ENCODE measurements at regions not wholly inside any gene's neighbourhood (a gene's known extent, or its start where the extent isn't known, plus 50 kb on each side); places are given as distances from the start of the nearest gene placed in this dataset.

DNA sequence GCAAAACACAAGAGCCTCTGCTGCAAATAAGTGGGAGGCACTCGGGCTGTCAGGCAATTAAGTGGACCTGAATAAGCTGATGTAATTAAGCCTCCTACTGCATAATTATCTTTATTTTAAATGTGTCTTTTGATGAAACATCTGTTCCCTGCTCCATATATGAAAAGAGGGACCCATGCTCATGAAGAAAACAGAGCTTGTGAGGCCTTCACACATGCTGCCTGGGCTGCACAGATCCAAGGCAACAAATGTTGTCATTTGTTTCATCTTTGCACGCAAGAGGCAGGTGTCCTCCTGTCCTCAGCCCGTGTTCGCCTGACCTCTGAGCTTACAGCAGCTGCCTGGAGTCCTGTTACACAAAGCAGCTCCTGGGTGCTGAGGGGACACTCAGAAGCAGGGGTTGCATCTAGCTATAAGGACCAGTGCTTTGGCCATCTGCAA lies 381.1 kb downstream of the ZNF608 start:
- DNase-seq (ENCODE audit: extremely low spot score, insufficient read length, low read depth) (no peak), FAIRE-seq (no peak)

GRCh38 chr5:124355928-124356327 lies 390.5 kb downstream of the ZNF608 start:
- FAIRE-seq (no peak), DNase-seq (ENCODE audit: extremely low spot score, insufficient read length, low read depth) (no peak)

DNA sequence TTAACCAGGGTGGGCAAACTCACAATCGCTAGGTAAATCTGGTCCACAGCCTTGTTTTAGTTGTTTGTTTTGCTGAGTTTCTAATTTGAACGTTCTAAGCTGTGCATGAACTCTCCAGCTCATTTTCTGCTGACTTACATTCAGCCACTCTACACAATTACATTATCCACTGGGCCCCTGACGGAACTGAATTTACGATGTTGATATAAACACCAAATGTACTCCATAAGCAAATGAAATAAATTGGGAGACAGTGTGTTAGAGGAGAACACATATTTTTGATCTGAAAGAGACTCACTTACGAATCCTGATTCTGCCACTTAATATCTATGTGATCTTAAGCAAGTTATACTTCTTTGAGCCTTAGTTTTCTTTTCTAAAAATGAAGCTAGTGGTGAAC lies 393.4 kb downstream of the ZNF608 start:
- DNase-seq (ENCODE audit: extremely low spot score, insufficient read length, low read depth) (no peak), FAIRE-seq (no peak)

DNA sequence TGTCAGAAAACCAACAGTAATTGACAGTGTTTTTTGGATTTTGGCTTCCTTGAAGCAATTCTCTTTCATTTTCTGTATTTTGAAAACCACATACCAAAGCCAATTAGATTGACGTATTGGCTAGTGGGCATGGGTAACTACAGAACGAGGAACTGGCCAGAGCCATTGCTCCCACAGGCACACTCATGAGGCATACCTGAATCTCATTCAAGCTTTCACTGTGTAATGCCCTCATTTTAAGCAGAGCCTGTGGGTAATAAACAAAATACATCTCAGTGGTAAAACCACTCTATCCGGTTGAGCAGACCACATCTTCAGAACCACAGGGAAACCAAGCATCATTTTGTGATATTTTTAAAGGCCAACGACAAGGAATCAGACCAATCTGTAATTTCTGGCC lies 394.1 kb downstream of the ZNF608 start:
- DNase-seq (ENCODE audit: extremely low spot score, insufficient read length, low read depth): no peak
- FAIRE-seq: no peak

- FAIRE-seq (no peak), DNase-seq (ENCODE audit: extremely low spot score, insufficient read length, low read depth) (no peak)
Measured at GRCh38 chr5:124349931-124350330, 396.5 kb downstream of the ZNF608 start.

DNA sequence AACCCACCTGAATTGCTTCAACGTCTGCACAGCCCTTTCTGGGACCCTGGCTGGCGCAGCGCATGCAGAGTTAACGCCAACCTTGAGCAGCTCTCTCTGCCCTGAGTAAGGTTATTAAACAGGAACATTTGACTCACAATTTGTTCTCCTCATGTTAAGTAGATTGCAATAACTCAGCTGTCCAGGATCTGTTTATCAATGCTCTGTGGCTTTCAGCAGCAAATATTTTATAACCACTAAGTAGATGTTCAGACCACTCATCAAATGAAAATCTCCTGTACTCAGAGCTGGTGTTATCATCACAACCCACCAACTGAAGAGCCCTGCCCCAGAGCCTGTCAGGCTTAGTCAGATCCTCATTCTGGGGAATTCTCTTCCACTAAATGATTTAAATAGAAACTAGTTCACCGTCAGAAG lies 403.0 kb downstream of the ZNF608 start:
- DNase-seq (ENCODE audit: extremely low spot score, insufficient read length, low read depth) (no peak), FAIRE-seq (no peak)

DNA sequence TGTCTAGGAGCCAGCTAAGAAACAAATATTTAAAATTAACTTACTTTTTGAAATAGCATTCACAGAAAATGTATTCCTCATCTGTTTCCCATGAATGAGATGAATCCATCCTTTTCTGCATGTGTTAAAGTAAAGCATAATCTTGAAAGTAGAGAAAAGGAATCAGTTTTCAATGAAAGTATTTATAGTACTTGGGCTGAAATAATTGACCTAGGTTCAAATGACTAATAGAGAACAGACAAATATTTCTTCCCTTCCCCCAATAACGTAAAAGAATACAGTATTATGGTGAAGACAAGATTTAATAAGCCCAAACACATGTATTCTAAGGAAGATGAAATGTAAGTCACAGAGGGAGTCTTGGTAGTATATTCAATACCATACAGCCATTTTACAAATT lies 403.5 kb downstream of the ZNF608 start:
- no peak for FAIRE-seq
- DNase-seq (ENCODE audit: extremely low spot score, insufficient read length, low read depth): no peak

DNA sequence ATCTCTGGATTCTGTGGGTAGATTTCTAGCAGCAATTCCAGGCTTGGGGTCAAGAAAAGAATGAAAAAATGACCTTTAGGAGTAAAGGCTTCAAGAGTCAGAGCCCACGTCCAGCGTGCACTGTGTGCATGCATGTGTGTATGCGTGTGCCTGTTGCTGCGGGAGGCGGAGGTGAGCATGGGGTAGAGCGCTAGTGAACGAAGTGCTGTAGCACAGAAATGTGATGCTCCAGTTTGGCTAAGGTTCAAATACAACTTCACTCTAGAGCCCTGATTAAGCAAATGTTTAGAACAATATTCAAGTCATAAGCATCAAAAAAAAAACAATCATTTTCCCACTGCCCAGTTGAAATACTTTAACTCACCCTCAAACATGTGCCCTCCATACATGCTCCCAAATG lies 403.9 kb downstream of the ZNF608 start:
- FAIRE-seq (no peak), DNase-seq (ENCODE audit: extremely low spot score, insufficient read length, low read depth) (no peak)

DNA sequence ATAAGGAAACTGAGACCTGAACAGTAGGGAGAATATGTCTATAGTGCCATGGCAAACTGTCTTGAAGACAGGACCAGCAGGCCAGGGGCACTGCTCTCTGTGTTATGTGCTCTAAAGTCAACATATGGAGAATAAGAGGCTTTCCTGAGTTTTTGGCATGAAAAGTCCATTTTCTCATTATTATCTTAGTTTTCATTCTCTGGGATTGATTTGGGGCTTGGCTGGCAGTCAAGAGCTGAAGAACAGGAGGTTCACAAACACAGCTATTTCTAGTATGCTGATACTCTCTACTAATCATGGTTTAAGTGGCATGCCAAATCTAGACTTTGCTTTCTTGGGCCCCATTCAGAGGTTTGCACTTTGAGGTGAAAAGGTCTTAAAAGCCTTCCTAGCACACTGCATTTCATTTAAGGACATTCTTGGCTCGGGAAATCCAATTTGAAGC lies 404.4 kb downstream of the ZNF608 start:
- DNase-seq (ENCODE audit: extremely low spot score, insufficient read length, low read depth) (no peak), FAIRE-seq (no peak)

DNA sequence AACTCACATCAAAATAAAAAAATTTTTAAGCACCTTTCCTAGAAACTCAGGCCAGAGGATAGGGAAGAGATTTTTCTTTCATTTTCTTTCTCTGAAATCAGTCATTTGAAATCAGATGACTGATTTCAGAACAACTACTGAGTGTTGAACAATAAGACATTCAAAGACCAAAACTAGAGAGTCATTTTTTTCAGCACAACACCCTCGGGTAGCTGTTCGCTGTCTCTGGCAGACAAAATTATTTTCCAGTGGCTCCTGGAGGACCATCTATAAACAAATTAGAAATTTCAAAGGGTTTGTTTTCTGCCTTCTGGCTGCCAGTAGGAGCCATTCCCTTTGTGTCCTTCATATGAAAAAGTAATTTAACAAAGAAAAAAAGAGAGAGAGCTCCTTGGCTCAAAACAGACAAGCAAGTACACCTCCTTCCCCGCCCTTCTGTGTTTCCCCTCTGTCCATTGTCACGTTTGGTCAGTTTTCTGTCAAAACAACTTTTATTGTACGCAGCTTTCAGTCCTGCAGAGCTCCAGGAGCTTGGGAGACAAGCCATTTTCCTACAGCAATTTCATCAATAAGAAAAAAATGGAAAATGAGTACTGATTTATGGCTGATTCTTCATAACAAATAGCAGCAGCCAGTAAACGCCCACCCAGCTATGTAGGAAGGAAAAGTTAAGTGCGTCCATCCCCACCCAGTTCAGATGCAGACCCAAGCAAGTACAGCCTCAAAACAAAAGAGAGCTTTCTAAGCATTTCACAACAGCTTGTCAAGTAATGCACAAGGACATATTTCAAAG lies 405.2 kb downstream of the ZNF608 start:
- no peak for FAIRE-seq

GRCh38 chr5:124337996-124338395 lies 408.4 kb downstream of the ZNF608 start:
- FAIRE-seq (no peak), DNase-seq (ENCODE audit: extremely low spot score, insufficient read length, low read depth) (no peak)

More for the DNA sequence above, 405.2 kb downstream of the ZNF608 start:
- DNase-seq (ENCODE audit: extremely low spot score, insufficient read length, low read depth): no peak

GRCh38 chr5:124333298-124333979 lies 413.0 kb downstream of the ZNF608 start:
- DNase-seq (ENCODE audit: extremely low spot score, insufficient read length, low read depth) (no peak), FAIRE-seq (no peak)

DNA sequence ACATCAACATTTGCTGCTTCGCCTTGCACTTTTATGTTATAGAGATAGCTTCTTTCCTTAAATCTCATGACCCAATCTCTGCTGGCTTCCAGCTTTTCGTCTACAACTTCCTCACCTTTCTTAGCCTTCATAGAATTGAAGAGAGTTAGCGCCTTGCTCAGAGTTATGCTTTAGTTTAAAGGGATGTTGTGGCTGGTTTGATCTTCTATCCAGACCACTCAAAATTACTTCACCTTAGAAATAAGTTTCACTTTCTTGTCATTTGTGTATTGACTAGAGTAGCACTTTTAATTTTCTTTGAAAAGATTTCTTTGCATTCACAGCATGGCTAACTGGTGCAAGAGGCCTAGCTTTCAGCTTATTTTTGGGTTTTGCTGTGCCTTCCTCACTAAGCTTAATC lies 414.2 kb downstream of the ZNF608 start:
- FAIRE-seq (no peak), DNase-seq (ENCODE audit: extremely low spot score, insufficient read length, low read depth) (no peak)

GRCh38 chr5:124330595-124331220 lies 415.7 kb downstream of the ZNF608 start:
- FAIRE-seq: no peak
- DNase-seq (ENCODE audit: extremely low spot score, insufficient read length, low read depth): no peak

DNA sequence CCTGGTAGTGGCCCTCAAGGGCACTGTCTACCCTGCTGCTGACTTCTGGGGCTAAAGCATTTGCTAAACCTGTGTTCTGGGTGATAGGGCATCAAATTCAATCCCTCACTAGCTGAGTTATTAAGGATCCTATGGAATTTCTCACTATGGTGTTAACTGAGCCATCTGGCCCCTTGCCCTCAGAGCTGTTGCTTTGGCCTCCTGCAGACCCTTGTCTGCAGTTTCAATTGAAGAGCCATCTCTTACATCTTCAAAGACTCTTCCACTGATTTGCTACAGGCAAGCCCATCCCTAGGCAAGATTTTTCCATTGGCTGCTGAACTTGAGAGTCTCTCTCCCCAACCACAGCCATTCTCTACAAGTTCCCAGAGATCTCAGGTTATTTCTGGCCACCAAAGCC lies 418.2 kb downstream of the ZNF608 start:
- FAIRE-seq (no peak), DNase-seq (ENCODE audit: extremely low spot score, insufficient read length, low read depth) (no peak)

DNA sequence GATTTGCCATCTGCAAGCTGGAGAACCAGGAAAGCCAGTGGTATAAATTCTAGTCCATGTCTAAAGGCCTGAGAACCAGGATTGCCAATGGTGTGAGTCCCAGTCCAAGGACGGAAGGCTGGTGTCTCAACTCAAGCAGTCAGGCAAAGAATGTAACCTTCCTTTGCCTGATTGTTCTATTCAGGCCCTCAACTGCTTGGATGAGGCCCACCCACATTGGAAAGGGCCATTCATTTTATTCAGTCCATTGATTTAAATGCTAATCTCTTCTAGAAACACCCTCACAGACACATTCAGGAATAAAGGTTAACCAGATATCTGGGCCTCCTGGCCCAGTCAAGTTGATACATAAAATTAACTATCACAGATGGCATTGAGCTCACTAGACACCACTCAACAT lies 427.8 kb downstream of the ZNF608 start:
- FAIRE-seq (no peak), DNase-seq (ENCODE audit: extremely low spot score, insufficient read length, low read depth) (no peak)

- DNase-seq (ENCODE audit: extremely low spot score, insufficient read length, low read depth) (no peak), FAIRE-seq (no peak)
Measured at GRCh38 chr5:124317451-124317850, 429.0 kb downstream of the ZNF608 start.

DNA sequence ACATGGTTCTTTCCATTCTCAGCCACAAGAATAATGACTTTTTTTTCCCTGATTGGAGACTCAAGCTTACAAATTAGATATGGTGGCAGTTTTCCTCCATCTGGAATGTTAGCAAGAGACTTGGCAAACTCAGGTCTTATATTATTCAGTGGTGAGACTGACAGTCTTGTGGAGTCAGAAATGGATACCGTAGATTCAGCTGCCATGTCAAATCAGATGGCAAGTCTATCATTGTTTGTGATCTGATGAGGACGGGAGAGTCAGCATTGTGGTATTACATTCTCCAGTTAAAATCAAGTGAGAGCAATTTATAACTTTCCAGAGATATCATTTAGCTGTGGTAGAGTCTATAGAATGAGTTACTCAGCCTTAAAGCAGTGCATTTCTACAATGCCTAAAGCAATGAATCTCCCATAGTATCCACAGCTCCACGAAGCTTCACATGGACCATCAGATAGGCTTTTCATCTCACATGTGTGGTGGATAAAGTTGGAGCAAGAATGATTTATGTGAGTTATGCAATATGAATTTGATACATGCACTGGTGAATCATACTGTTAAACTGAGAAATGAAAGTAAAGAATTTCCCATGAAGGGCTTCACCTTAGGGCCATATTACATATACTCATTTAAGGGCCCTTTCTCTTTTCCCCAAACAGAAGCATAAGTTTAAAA lies 430.6 kb downstream of the ZNF608 start:
- DNase-seq (ENCODE audit: extremely low spot score, insufficient read length, low read depth): no peak
- no peak for FAIRE-seq

DNA sequence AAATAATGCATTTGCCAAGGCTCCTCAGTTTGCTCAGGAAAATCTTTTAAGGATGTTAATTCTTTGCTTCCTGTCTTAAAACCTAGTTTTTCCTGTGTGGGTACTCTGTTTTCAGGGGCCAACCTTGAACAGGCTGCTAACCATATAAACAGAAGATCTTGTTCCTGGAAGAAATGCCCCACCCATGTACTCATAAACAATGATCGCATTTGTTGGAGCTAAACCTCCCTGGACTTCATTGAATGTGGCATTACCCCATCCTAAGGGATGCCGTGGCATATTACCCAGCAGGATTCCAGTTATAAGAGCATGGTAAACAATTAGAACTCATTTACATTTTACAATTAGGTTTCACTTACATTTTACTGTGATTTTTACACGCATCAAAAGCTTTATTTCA lies 436.0 kb downstream of the ZNF608 start:
- FAIRE-seq: no peak

DNA sequence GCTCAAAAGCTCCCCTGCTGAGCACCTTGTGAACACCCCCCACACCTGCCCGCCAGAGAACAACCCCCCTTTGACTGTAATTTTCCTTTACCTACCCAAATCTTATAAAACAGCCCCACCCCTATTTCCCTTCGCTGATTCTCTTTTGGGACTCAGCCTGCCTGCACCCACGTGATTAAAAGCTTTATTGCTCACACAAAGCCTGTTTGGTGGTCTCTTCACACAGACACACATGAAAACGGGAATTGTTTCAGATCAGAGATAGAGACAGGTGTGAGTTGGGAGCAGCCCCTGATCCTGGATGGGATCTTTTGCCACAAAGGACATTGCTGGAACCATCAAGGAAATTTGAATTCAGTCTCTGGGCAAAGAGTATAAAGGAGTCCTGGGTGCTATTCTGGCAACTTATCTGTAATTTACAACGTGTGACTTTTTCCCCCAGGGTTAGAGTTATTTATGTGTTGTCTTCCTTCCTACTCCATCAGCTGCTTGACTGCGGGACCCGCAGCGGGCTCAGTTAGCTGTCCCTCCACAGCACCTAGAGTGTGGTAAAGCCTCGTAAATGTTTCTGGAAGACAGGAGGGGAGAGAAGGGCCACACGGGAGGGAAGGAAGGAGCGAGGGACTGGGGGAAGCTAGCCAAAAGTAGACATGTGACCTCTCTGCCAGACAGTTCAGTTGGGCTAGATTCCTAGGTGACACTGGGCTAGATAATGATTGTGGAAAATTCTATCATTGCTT lies 437.0 kb downstream of the ZNF608 start:
- DNase-seq (ENCODE audit: extremely low spot score, insufficient read length, low read depth) (no peak), FAIRE-seq (no peak)

More for the DNA sequence above, 436.0 kb downstream of the ZNF608 start:
- DNase-seq (ENCODE audit: extremely low spot score, insufficient read length, low read depth): no peak

Measured in GM18507 (cell line).